Retinal pigment epithelial cell (primary cell): ENCODE measurements at regions not wholly inside any gene's neighbourhood (a gene's known extent, or its start where the extent isn't known, plus 50 kb on each side); places are given as distances from the start of the nearest gene placed in this dataset.

Experiments
- DNase-seq: peaks from one replicate; pipeline ENCODE4 v3.0.0-alpha.2; 2010; ENCODE audit warnings: low read depth
- H3K4me3 ChIP-seq: 2 replicates; pipeline ENCODE4 v1.5.1; 2011; ENCODE audit warnings: mild to moderate bottlenecking, low read length, control low read depth, moderate library complexity
- CTCF ChIP-seq: conservative IDR thresholded peaks from 2 replicates; pipeline ENCODE4 v1.5.1; 2011; ENCODE audit warnings: low read depth, low read length, control low read depth, inconsistent platforms

- DNase-seq = no peak
- no peak for TF ChIP-seq CTCF
These were observed 120.3 kb upstream of the USP9X start for GRCh38 chrX:40964633-40965586.

GRCh38 chrX:40966213-40966820 is 118.9 kb upstream of the USP9X start:
- no peak overlapping the region for H3K4me3 ChIP-seq
- no peak for TF ChIP-seq CTCF
- no peak for DNase-seq

More at GRCh38 chrX:40964633-40965586, 120.3 kb upstream of the USP9X start:
- no peak overlapping the region for H3K4me3 ChIP-seq

- no peak for TF ChIP-seq CTCF
- DNase-seq = no peak
- no peak overlapping the region for H3K4me3 ChIP-seq
These were observed 117.1 kb upstream of the USP9X start for GRCh38 chrX:40968180-40968579.

- TF ChIP-seq CTCF = no peak
- no peak for DNase-seq
- no peak overlapping the region for H3K4me3 ChIP-seq
These were observed 113.5 kb upstream of the USP9X start for GRCh38 chrX:40971736-40972135.

- no peak for DNase-seq
- H3K4me3 ChIP-seq = no peak overlapping the region
- no peak for TF ChIP-seq CTCF
These were observed 111.6 kb upstream of the USP9X start for GRCh38 chrX:40973619-40974018.

- DNase-seq = no peak
- TF ChIP-seq CTCF = no peak
- H3K4me3 ChIP-seq = no peak overlapping the region
These were observed 109.3 kb upstream of the USP9X start for GRCh38 chrX:40975951-40976350.

- DNase-seq = no peak
These were observed 108.3 kb upstream of the USP9X start for GRCh38 chrX:40976981-40977380.

More at GRCh38 chrX:40976981-40977380, 108.3 kb upstream of the USP9X start:
- H3K4me3 ChIP-seq = no peak overlapping the region
- TF ChIP-seq CTCF = no peak
